Keratinocyte (primary cell): ENCODE measurements at regions not wholly inside any gene's neighbourhood (a gene's known extent, or its start where the extent isn't known, plus 50 kb on each side); places are given as distances from the start of the nearest gene placed in this dataset.

ENCODE experiments used
- DNase-seq: peaks from one replicate; pipeline ENCODE4 v3.0.0-alpha.2; 2011; ENCODE audit warnings: low read depth, missing footprints, low spot score
- FAIRE-seq: peaks from 2 replicates; lab custom pipeline; 2011; peaks lifted over from hg19 to GRCh38; lab: Jason Lieb, UNC
- H2AFZ ChIP-seq: 2 replicates; pipeline ENCODE4 v1.6.0; 2012; ENCODE audit warnings: low read length, control low read depth, inconsistent platforms; ENCODE audit not compliant: control insufficient read depth
- H3K27ac ChIP-seq: 2 replicates; pipeline ENCODE4 v1.5.1; 2011; ENCODE audit warnings: low read length; ENCODE audit not compliant: control insufficient read depth, insufficient read depth
- H3K27me3 ChIP-seq: 3 replicates; pipeline ENCODE4 v1.6.0; 2011; ENCODE audit warnings: low read length; ENCODE audit not compliant: control insufficient read depth, insufficient read depth; ENCODE audit errors: extremely low read depth
- H3K36me3 ChIP-seq, 2 experiments: 2 replicates in 1 of 2; 3 replicates in 1 of 2; pipeline ENCODE4 v1.5.1; 2011; ENCODE audit warnings: low read length in 2 of 2, mild to moderate bottlenecking in 1 of 2; ENCODE audit not compliant: control insufficient read depth in 2 of 2, insufficient read depth in 2 of 2; ENCODE audit errors: extremely low read depth in 1 of 2
- H3K4me1 ChIP-seq: 3 replicates; pipeline ENCODE4 v1.5.1; 2011; ENCODE audit warnings: low read length; ENCODE audit not compliant: control insufficient read depth, insufficient read depth; ENCODE audit errors: extremely low read depth
- H3K4me2 ChIP-seq: 3 replicates; pipeline ENCODE4 v1.6.0; 2011; ENCODE audit warnings: low read depth, low read length; ENCODE audit not compliant: control insufficient read depth, insufficient read depth; ENCODE audit errors: extremely low read depth
- H3K4me3 ChIP-seq, 3 experiments: fragments of 200-600 bp in 1 of 3; sonication (generic) in 1 of 3; 2 replicates in 2 of 3; 3 replicates in 1 of 3; pipeline ENCODE4 v1.5.1; 2011 to 2016; ENCODE audit warnings: low read length in 3 of 3, mild to moderate bottlenecking in 3 of 3, control low read depth in 2 of 3, inconsistent platforms in 1 of 3, low read depth in 1 of 3, mixed read lengths in 1 of 3, mixed run types in 1 of 3, moderate library complexity in 1 of 3; ENCODE audit not compliant: control insufficient read depth in 2 of 3, insufficient read depth in 2 of 3; ENCODE audit errors: extremely low read depth in 1 of 3
- H3K79me2 ChIP-seq: 2 replicates; pipeline ENCODE4 v1.6.0; 2012; ENCODE audit warnings: low read length; ENCODE audit not compliant: control insufficient read depth, insufficient read depth
- H3K9ac ChIP-seq: 3 replicates; pipeline ENCODE4 v1.6.0; 2011; ENCODE audit warnings: low read length; ENCODE audit not compliant: control insufficient read depth, insufficient read depth; ENCODE audit errors: extremely low read depth
- H3K9me1 ChIP-seq: 3 replicates; pipeline ENCODE4 v1.6.0; 2011; ENCODE audit warnings: low read length; ENCODE audit not compliant: control insufficient read depth, insufficient read depth; ENCODE audit errors: extremely low read depth
- H3K9me3 ChIP-seq: 2 replicates; pipeline ENCODE4 v1.5.1; 2012; ENCODE audit warnings: low read depth, low read length; ENCODE audit not compliant: control insufficient read depth
- H4K20me1 ChIP-seq: 3 replicates; pipeline ENCODE4 v1.6.0; 2011; ENCODE audit warnings: low read length; ENCODE audit not compliant: control insufficient read depth, insufficient read depth; ENCODE audit errors: extremely low read depth
- CTCF ChIP-seq, 3 experiments: IDR thresholded peaks in 1 of 3; conservative IDR thresholded peaks in 1 of 3; optimal IDR thresholded peaks in 1 of 3; 2 replicates in 2 of 3; 3 replicates in 1 of 3; pipeline versions ENCODE3 to v1.5.1; 2011; ENCODE audit warnings: low read length in 3 of 3, mild to moderate bottlenecking in 3 of 3, moderate library complexity in 2 of 3, control low read depth in 1 of 3, inconsistent platforms in 1 of 3; ENCODE audit not compliant: insufficient read depth in 2 of 3; ENCODE audit errors: extremely low read depth in 1 of 3
- EZH2 ChIP-seq: IDR thresholded peaks from one replicate; pipeline ENCODE4 v1.6.1; 2012; ENCODE audit warnings: inconsistent platforms, mild to moderate bottlenecking, low read length, moderate library complexity
- dilution Hi-C: fragments of 300-500 bp; cut with MboI; formaldehyde crosslinking; loops from one replicate; pipeline ENCODE4 v1.7.0; 2020; ENCODE audit warnings: low sequenced_read_pairs; ENCODE audit not compliant: extremely low pct_ligation_motif_present

- Histone ChIP-seq H4K20me1 (no peaks in the 10 kb centered on the region), H3K4me2 (no peak overlapping the region), H3K9ac (no peak overlapping the region), H3K9me3 (no peaks in the 10 kb centered on the region), H3K9me1 (no peaks in the 10 kb centered on the region), H2AFZ (no peak overlapping the region), H3K4me3 (no peak overlapping the region), H3K4me1 (no peaks in the 10 kb centered on the region), H3K36me3 (no peaks in the 10 kb centered on the region), H3K27ac (no peak overlapping the region), H3K27me3 (no peaks in the 10 kb centered on the region), H3K79me2 (no peaks in the 10 kb centered on the region)
- TF ChIP-seq EZH2 (no peak), CTCF (optimal IDR thresholded peaks at IDR 0.05 in 1 of 3, IDR thresholded peaks at IDR 0.05 in 1 of 3, conservative IDR thresholded peaks at IDR 0.05 in 1 of 3; ENCODE audit: extremely low read depth in 1 of 3, insufficient read depth in 2 of 3, low read length in 3 of 3) (no peak)
- DNase-seq (no peak), FAIRE-seq (no peak)
- dilution Hi-C loops, result no loop called here
These were observed 249.6 kb upstream of the VWC2 start for GRCh38 chr7:49523870-49524269.

GRCh38 chr7:49527182-49527581, 246.3 kb upstream of the VWC2 start:
- Histone ChIP-seq H3K27ac (no peak overlapping the region), H3K4me2 (no peak overlapping the region), H3K36me3 (no peaks in the 10 kb centered on the region), H3K9ac (no peak overlapping the region), H3K9me3 (no peaks in the 10 kb centered on the region), H3K4me3 (no peak overlapping the region), H3K27me3 (no peaks in the 10 kb centered on the region), H3K9me1 (no peaks in the 10 kb centered on the region), H3K4me1 (no peaks in the 10 kb centered on the region), H3K79me2 (no peaks in the 10 kb centered on the region), H4K20me1 (no peaks in the 10 kb centered on the region), H2AFZ (no peak overlapping the region)
- FAIRE-seq (no peak), DNase-seq (no peak)
- TF ChIP-seq EZH2, result no peak
- no peak for TF ChIP-seq CTCF (optimal IDR thresholded peaks at IDR 0.05 in 1 of 3, IDR thresholded peaks at IDR 0.05 in 1 of 3, conservative IDR thresholded peaks at IDR 0.05 in 1 of 3; ENCODE audit: extremely low read depth in 1 of 3, insufficient read depth in 2 of 3, low read length in 3 of 3)
- dilution Hi-C loops, result no loop called here
